ENCODE measurements at regions not wholly inside any gene's neighbourhood (a gene's known extent, or its start where the extent isn't known, plus 50 kb on each side); places are given as distances from the start of the nearest gene placed in this dataset.
A peak's percentile ranks its signal among the peaks of the same experiment; 100 is the strongest.

DNA sequence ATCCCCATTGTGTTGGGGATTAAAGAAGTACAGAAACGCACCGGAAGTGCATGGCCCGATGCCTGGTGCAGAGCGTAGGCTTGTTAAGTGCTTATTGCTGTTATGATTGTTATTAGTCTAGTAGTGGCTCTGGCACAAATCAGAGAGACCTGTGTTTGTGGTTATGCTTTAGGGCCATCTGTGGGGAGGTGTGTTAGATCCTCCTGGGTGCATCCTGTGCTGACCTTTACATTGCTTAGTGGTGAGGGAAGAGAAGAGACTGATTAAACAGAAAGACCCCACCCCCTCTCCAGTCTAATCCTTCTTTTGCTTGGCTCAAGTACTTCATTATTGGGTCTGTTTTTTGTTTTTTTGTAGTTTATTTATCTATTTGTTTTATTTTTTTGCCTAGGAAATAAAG is 112.7 kb upstream of the SPRY4 start:
- H3K36me3 ChIP-seq, result no peaks in the 10 kb centered on the region
- H3K4me1 ChIP-seq, result peaks cover 8 to 18% of the 10 kb centered on the region in 2 donors
- no peak overlapping the region for H3K27ac ChIP-seq
- no peak for DNase-seq (ENCODE audit: low spot score in 2 of 2)
- H3K4me3 ChIP-seq, result no peak overlapping the region
- TF ChIP-seq POLR2A (IDR thresholded peaks at IDR 0.05) (no peak), POLR2AphosphoS5 (IDR thresholded peaks at IDR 0.05) (no peak)
- TF ChIP-seq, protein P1, sequence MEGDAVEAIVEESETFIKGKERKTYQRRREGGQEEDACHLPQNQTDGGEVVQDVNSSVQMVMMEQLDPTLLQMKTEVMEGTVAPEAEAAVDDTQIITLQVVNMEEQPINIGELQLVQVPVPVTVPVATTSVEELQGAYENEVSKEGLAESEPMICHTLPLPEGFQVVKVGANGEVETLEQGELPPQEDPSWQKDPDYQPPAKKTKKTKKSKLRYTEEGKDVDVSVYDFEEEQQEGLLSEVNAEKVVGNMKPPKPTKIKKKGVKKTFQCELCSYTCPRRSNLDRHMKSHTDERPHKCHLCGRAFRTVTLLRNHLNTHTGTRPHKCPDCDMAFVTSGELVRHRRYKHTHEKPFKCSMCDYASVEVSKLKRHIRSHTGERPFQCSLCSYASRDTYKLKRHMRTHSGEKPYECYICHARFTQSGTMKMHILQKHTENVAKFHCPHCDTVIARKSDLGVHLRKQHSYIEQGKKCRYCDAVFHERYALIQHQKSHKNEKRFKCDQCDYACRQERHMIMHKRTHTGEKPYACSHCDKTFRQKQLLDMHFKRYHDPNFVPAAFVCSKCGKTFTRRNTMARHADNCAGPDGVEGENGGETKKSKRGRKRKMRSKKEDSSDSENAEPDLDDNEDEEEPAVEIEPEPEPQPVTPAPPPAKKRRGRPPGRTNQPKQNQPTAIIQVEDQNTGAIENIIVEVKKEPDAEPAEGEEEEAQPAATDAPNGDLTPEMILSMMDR (IDR thresholded peaks at IDR 0.05), result no peak
- H3K9me3 ChIP-seq, result no peaks in the 10 kb centered on the region
- H3K27me3 ChIP-seq, result no peaks in the 10 kb centered on the region
- intact Hi-C loops (cut with DNase I; ENCODE audit: low total_unique reads), result no loop called here

DNA sequence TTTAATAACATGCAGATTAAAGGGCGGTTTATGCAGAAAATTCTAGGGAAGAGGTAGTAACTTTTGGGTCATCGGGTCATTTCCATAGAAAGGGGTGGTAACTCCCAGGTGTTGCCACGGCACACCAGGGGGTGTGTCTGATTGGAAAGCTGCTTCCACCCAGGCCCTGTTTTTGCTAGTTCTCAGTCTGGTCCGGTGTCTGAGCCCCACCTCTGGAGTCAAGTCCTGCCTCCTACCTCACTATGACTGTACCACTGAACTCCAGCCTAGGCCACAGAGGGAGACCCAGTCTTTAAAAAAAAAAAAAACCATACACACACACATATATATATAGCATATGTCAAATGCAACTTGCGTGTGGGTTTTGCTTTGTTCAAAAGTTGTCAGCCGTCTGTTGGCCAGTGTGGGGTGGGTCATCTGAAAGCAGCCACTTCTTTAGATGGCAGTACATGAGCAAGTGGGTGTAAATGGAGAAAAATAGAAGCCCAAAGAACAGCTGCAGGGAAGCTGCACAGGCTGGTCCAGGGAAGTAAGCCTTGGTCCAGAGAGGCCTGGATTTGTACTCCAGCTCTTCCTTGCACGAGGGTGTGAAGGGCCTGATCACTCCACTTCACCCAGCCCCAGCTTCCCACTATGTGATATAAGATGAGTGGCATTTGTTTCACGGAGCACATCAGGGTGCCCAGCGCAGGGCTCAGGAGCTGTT is 110.7 kb upstream of the SPRY4 start:
- H3K4me3 ChIP-seq, result no peak overlapping the region
- no peaks in the 10 kb centered on the region for H3K9me3 ChIP-seq
- no peaks in the 10 kb centered on the region for H3K27me3 ChIP-seq
- no peak for DNase-seq (ENCODE audit: low spot score in 2 of 2)
- H3K4me1 ChIP-seq, result peaks cover 7 to 21% of the 10 kb centered on the region in 2 donors
- no peak for TF ChIP-seq POLR2A (IDR thresholded peaks at IDR 0.05)
- TF ChIP-seq, protein P1 (IDR thresholded peaks at IDR 0.05), result no peak
- no peak for TF ChIP-seq POLR2AphosphoS5 (IDR thresholded peaks at IDR 0.05)
- H3K36me3 ChIP-seq, result no peaks in the 10 kb centered on the region
- H3K27ac ChIP-seq, result no peak overlapping the region
- intact Hi-C loops (cut with DNase I; ENCODE audit: low total_unique reads), result no loop called here

DNA sequence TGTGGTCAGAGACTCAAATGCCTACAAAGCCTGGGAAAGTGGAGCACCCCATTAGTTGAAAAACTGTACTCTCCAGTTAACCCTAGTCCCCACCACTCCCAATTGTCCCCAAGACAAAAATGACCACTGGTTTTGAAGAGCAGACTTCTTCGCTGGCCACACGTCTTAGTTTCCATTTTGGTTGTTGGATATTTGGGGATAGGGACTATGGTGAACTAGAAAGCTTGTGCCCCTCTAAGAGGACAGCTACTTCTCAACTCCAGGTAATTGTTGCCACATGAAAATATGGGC is 109.4 kb upstream of the SPRY4 start:
- intact Hi-C loops (cut with DNase I; ENCODE audit: low total_unique reads), result no loop called here
- H3K4me1 ChIP-seq, result peaks cover 7 to 21% of the 10 kb centered on the region in 2 donors
- DNase-seq (ENCODE audit: low spot score in 2 of 2), result no peak
- no peak overlapping the region for H3K4me3 ChIP-seq
- no peaks in the 10 kb centered on the region for H3K9me3 ChIP-seq
- peak overlapping the region in 1 of 2 donors; percentile 64 for H3K27ac ChIP-seq
- H3K27me3 ChIP-seq, result no peaks in the 10 kb centered on the region
- H3K36me3 ChIP-seq, result no peaks in the 10 kb centered on the region
- TF ChIP-seq, protein P1 (IDR thresholded peaks at IDR 0.05), result no peak
- TF ChIP-seq POLR2A (IDR thresholded peaks at IDR 0.05) (no peak), POLR2AphosphoS5 (IDR thresholded peaks at IDR 0.05) (no peak)

DNA sequence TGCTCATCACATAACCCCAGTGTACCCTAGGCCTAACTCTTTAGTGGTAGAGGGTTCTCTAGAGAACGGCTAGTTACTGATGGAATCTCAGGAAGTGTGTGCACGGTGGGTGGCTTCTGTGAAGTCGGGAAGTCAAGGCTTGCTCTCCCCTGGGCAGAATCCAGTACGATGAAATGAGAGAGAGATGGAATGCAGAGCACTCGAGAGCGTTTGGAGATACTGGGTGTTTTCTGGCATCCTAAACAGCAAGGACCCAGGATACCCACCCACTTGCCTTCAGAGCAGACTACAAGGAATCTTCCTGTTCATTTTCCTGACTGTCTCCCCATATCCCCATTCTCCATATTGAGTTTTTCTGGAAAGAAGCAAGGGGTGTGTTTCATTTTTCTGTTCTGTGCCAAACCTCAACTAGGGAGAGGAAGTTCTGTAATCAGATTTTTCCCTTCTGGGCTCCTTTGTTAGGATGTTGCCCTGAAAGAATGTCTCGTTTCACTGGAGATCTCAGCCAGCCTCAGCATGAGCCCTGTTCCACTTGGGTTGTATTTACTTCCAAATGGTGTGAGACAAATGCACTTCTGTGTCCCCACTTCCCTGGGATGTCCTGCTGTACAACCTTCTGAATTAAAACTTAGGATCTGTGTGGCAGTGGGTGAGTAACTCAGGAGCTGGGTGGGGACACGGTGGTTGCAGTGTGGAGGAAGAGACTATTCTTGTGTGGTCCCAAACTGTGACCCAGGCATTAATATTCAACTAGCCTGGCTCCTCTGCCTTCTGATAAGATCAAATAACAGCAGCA is 108.9 kb upstream of the SPRY4 start:
- H3K27me3 ChIP-seq, result no peaks in the 10 kb centered on the region
- no peak for DNase-seq (ENCODE audit: low spot score in 2 of 2)
- H3K27ac ChIP-seq, result peak overlapping the region; percentile 11 to 64
- intact Hi-C loops (cut with DNase I; ENCODE audit: low total_unique reads), result no loop called here
- H3K36me3 ChIP-seq, result no peaks in the 10 kb centered on the region
- H3K4me1 ChIP-seq, result peaks cover 7 to 21% of the 10 kb centered on the region in 2 donors
- no peak for TF ChIP-seq POLR2AphosphoS5 (IDR thresholded peaks at IDR 0.05)
- TF ChIP-seq POLR2A (IDR thresholded peaks at IDR 0.05), result no peak
- TF ChIP-seq, protein P1 (IDR thresholded peaks at IDR 0.05), result no peak
- no peaks in the 10 kb centered on the region for H3K9me3 ChIP-seq
- H3K4me3 ChIP-seq, result peak overlapping the region in 1 of 3 donors; percentile 3

DNA sequence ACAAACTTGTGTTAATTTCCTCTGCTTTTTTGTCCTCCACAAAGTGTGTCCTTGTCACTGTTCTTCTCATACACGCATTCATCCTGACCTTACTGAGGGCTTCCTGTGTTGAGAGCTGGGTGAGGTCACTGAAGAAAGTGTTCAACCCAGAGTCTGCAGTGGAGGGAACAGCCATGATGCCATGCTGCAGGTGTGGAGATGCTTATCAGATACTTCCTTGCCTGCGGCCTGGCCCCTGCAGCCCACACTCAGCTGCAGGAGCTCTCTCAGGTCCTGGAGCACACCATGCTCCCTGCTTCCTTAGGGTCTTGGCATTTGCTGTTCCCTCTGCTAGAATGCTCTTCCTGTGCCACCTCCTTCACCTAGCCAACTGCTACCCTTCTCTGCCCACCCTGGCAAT is 108.1 kb upstream of the SPRY4 start:
- Histone ChIP-seq H3K27me3 (no peaks in the 10 kb centered on the region), H3K4me3 (no peak overlapping the region), H3K4me1 (peaks cover 7 to 21% of the 10 kb centered on the region in 2 donors), H3K36me3 (no peaks in the 10 kb centered on the region), H3K27ac (peak overlapping the region in 1 of 2 donors; percentile 55), H3K9me3 (no peaks in the 10 kb centered on the region)
- DNase-seq (ENCODE audit: low spot score in 2 of 2), result no peak
- intact Hi-C loops (cut with DNase I; ENCODE audit: low total_unique reads), result no loop called here
- TF ChIP-seq POLR2AphosphoS5 (IDR thresholded peaks at IDR 0.05) (no peak), POLR2A (IDR thresholded peaks at IDR 0.05) (no peak)
- TF ChIP-seq, protein P1 (IDR thresholded peaks at IDR 0.05), result no peak
